ENCODE measurements at regions not wholly inside any gene's neighbourhood (a gene's known extent, or its start where the extent isn't known, plus 50 kb on each side); places are given as distances from the start of the nearest gene placed in this dataset.

DNA sequence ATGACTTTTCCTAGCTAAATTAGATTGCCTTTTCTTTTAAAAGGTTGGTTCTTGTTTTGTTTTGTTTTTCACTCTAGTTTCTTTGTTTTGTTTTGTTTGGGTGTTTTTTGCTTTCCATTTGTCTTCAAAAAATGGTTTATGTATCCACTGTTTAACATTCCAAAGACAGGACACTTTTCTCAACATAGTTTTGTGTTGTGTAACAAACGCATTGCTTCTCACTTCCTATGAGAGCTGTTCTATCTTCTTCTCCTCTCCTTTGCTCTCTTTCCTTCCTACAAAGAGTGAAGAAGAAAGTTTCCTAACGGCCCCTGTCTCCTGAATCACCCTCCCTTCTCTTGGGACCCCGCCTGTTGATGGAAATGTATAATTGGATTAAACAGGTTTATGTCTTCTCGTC is 539.7 kb downstream of the ACTL7B start:
- no peak overlapping the region for H3K4me2 ChIP-seq
- H3K79me2 ChIP-seq (replicated peaks; ENCODE audit: insufficient read depth): no peaks in the 10 kb centered on the region
- no peaks in the 10 kb centered on the region for H3K4me1 ChIP-seq (ENCODE audit: insufficient read depth)
- Mint-ChIP-seq H3K9me3 (peaks cover 20% of the 10 kb centered on the region; the same call in 2 of the 3 replicates), H3K27me3 (ENCODE audit: insufficient read depth, low read depth, poor library complexity) (peaks cover 4% of the 10 kb centered on the region), H3K4me3 (no peak overlapping the region), H3K27ac (no peak overlapping the region), H3K36me3 (ENCODE audit: low read depth) (peaks cover 7% of the 10 kb centered on the region; the same call in 2 of the 3 replicates), H3K4me1 (no peaks in the 10 kb centered on the region)
- no peak for DNase-seq (ENCODE audit: low spot score)
- no peaks in the 10 kb centered on the region for H4K20me1 ChIP-seq (replicated peaks; ENCODE audit: insufficient read depth)
- ATAC-seq: no peak
- H3K27ac ChIP-seq (ENCODE audit: low read depth): no peak overlapping the region
- H2AFZ ChIP-seq: no peak overlapping the region
- H3K9me2 ChIP-seq (ENCODE audit: insufficient read depth): 0 out of 2 replicates have a peak, but pooled peaks cover 6% of the 10 kb centered on the region
- H3K27me3 ChIP-seq (ENCODE audit: insufficient read depth): no peaks in the 10 kb centered on the region
- no peaks in the 10 kb centered on the region for H3K36me3 ChIP-seq (ENCODE audit: insufficient read depth)
- no peak for TF ChIP-seq EZH2phosphoT487 (IDR thresholded peaks at IDR 0.05; ENCODE audit: unreplicated experiment)
- no peak for TF ChIP-seq ZNF114 (CRISPR knock-in tag; IDR thresholded peaks at IDR 0.05)
- TF ChIP-seq, protein P1, sequence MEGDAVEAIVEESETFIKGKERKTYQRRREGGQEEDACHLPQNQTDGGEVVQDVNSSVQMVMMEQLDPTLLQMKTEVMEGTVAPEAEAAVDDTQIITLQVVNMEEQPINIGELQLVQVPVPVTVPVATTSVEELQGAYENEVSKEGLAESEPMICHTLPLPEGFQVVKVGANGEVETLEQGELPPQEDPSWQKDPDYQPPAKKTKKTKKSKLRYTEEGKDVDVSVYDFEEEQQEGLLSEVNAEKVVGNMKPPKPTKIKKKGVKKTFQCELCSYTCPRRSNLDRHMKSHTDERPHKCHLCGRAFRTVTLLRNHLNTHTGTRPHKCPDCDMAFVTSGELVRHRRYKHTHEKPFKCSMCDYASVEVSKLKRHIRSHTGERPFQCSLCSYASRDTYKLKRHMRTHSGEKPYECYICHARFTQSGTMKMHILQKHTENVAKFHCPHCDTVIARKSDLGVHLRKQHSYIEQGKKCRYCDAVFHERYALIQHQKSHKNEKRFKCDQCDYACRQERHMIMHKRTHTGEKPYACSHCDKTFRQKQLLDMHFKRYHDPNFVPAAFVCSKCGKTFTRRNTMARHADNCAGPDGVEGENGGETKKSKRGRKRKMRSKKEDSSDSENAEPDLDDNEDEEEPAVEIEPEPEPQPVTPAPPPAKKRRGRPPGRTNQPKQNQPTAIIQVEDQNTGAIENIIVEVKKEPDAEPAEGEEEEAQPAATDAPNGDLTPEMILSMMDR (conservative IDR thresholded peaks at IDR 0.05; ENCODE audit: low read depth in 2 of 2): no peak
- no peak for TF ChIP-seq STAT1 (IDR thresholded peaks at IDR 0.05; ENCODE audit: unreplicated experiment)
- no peak for TF ChIP-seq CREB1 (CRISPR knock-in tag; IDR thresholded peaks at IDR 0.05; ENCODE audit: low read depth)
- H3K4me3 ChIP-seq: no peak overlapping the region
- H3F3A ChIP-seq (replicated peaks; ENCODE audit: low read depth): no peaks in the 10 kb centered on the region

DNA sequence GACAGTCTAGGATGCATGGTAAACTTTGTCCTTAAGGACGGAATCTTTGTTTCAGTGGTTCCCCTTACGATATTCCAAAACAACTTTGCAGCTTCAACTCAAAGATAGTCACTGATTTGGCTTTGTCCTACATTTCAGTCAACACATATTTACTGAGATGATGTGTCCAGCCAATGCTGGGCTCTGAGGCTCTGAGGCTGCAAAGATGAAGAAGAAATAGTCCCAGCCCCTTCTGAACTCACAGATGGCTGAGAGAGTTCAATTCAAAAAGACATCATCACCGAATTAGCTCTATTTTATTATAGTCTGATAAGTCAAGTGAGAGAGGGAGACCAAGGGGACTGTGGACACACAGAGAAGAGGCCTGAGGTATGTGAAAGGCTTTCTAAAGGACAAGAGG is 544.0 kb downstream of the ACTL7B start:
- Mint-ChIP-seq H3K4me1 (no peaks in the 10 kb centered on the region), H3K27ac (no peak overlapping the region), H3K27me3 (ENCODE audit: insufficient read depth, low read depth, poor library complexity) (peaks cover 6% of the 10 kb centered on the region), H3K36me3 (ENCODE audit: low read depth) (peaks cover 2% of the 10 kb centered on the region; the same call in 2 of the 3 replicates), H3K4me3 (no peak overlapping the region), H3K9me3 (peaks cover 10% of the 10 kb centered on the region)
- Histone ChIP-seq H3K4me2 (no peak overlapping the region), H3F3A (replicated peaks; ENCODE audit: low read depth) (no peaks in the 10 kb centered on the region), H4K20me1 (replicated peaks; ENCODE audit: insufficient read depth) (no peaks in the 10 kb centered on the region), H3K4me1 (ENCODE audit: insufficient read depth) (no peaks in the 10 kb centered on the region), H3K9me2 (ENCODE audit: insufficient read depth) (no peaks in the 10 kb centered on the region), H3K27ac (ENCODE audit: low read depth) (no peak overlapping the region), H3K27me3 (ENCODE audit: insufficient read depth) (no peaks in the 10 kb centered on the region), H3K36me3 (ENCODE audit: insufficient read depth) (no peaks in the 10 kb centered on the region), H3K79me2 (replicated peaks; ENCODE audit: insufficient read depth) (no peaks in the 10 kb centered on the region), H3K4me3 (no peak overlapping the region), H2AFZ (no peak overlapping the region)
- no peak for ATAC-seq
- TF ChIP-seq JUNB (IDR thresholded peaks at IDR 0.05; ENCODE audit: unreplicated experiment) (no peak), NANOG (IDR thresholded peaks at IDR 0.05; ENCODE audit: borderline replicate concordance) (no peak)
- no peak for DNase-seq (ENCODE audit: low spot score)

DNA sequence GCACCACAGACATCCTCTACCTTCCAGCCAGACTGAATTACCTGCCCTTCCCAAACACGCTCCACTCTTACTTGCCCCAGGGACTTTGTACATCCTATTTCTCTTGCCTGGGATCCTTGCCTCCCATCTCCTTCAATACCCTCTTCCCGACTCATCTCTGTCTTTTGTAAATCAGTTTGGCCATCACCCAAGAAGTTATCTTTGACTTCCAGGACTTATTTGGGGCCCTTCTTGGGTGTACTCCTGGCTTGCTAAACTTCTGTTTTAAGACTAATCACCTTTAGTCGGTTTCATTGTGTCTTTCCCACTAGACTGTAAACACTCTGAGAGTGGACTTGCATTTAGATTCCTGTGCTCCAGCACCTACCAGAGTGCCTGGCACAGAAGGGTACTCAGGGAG is 545.6 kb downstream of the ACTL7B start:
- Mint-ChIP-seq H3K36me3 (ENCODE audit: low read depth) (no peaks in the 10 kb centered on the region), H3K27ac (no peak overlapping the region), H3K4me1 (no peaks in the 10 kb centered on the region), H3K4me3 (no peak overlapping the region), H3K9me3 (peaks cover 9% of the 10 kb centered on the region), H3K27me3 (ENCODE audit: insufficient read depth, low read depth, poor library complexity) (peaks cover 2% of the 10 kb centered on the region)
- Histone ChIP-seq H2AFZ (no peak overlapping the region), H3K4me1 (ENCODE audit: insufficient read depth) (no peaks in the 10 kb centered on the region), H3K36me3 (ENCODE audit: insufficient read depth) (no peaks in the 10 kb centered on the region), H3K27ac (ENCODE audit: low read depth) (no peak overlapping the region), H3K4me3 (no peak overlapping the region), H3K79me2 (replicated peaks; ENCODE audit: insufficient read depth) (no peaks in the 10 kb centered on the region), H3K27me3 (ENCODE audit: insufficient read depth) (no peaks in the 10 kb centered on the region), H3K4me2 (no peak overlapping the region), H3K9me2 (ENCODE audit: insufficient read depth) (no peaks in the 10 kb centered on the region), H4K20me1 (replicated peaks; ENCODE audit: insufficient read depth) (no peaks in the 10 kb centered on the region), H3F3A (replicated peaks; ENCODE audit: low read depth) (no peaks in the 10 kb centered on the region)
- no peak for ATAC-seq
- no peak for DNase-seq (ENCODE audit: low spot score)
- TF ChIP-seq EZH2 (IDR thresholded peaks at IDR 0.05; ENCODE audit: low read depth, unreplicated experiment) (no peak), ZNF114 (CRISPR knock-in tag; IDR thresholded peaks at IDR 0.05) (no peak), STAT1 (IDR thresholded peaks at IDR 0.05; ENCODE audit: unreplicated experiment) (no peak), EZH2phosphoT487 (IDR thresholded peaks at IDR 0.05; ENCODE audit: unreplicated experiment) (no peak), NANOG (IDR thresholded peaks at IDR 0.05; ENCODE audit: borderline replicate concordance) (no peak)
- TF ChIP-seq, protein P2, sequence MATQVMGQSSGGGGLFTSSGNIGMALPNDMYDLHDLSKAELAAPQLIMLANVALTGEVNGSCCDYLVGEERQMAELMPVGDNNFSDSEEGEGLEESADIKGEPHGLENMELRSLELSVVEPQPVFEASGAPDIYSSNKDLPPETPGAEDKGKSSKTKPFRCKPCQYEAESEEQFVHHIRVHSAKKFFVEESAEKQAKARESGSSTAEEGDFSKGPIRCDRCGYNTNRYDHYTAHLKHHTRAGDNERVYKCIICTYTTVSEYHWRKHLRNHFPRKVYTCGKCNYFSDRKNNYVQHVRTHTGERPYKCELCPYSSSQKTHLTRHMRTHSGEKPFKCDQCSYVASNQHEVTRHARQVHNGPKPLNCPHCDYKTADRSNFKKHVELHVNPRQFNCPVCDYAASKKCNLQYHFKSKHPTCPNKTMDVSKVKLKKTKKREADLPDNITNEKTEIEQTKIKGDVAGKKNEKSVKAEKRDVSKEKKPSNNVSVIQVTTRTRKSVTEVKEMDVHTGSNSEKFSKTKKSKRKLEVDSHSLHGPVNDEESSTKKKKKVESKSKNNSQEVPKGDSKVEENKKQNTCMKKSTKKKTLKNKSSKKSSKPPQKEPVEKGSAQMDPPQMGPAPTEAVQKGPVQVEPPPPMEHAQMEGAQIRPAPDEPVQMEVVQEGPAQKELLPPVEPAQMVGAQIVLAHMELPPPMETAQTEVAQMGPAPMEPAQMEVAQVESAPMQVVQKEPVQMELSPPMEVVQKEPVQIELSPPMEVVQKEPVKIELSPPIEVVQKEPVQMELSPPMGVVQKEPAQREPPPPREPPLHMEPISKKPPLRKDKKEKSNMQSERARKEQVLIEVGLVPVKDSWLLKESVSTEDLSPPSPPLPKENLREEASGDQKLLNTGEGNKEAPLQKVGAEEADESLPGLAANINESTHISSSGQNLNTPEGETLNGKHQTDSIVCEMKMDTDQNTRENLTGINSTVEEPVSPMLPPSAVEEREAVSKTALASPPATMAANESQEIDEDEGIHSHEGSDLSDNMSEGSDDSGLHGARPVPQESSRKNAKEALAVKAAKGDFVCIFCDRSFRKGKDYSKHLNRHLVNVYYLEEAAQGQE (IDR thresholded peaks at IDR 0.05; ENCODE audit: unreplicated experiment): no peak

Data from GM23338 (cell line).